ENCODE measurements at regions not wholly inside any gene's neighbourhood (a gene's known extent, or its start where the extent isn't known, plus 50 kb on each side); places are given as distances from the start of the nearest gene placed in this dataset.

- no peak for TF ChIP-seq CTCF (conservative IDR thresholded peaks at IDR 0.05; ENCODE audit: low read length)
- TF ChIP-seq EZH2phosphoT487 (IDR thresholded peaks at IDR 0.05; ENCODE audit: borderline replicate concordance): no peak
Measured at GRCh38 chr11:8317159-8317558, 53.5 kb upstream of the LMO1 start.

All from Loucy (cell line).